ENCODE measurements at regions not wholly inside any gene's neighbourhood (a gene's known extent, or its start where the extent isn't known, plus 50 kb on each side); places are given as distances from the start of the nearest gene placed in this dataset.
"Not testable (repeated sequence)": the region's sequence is repeated elsewhere in the genome, so short reads cannot be mapped to it uniquely, and the experiment has no call there.

DNA sequence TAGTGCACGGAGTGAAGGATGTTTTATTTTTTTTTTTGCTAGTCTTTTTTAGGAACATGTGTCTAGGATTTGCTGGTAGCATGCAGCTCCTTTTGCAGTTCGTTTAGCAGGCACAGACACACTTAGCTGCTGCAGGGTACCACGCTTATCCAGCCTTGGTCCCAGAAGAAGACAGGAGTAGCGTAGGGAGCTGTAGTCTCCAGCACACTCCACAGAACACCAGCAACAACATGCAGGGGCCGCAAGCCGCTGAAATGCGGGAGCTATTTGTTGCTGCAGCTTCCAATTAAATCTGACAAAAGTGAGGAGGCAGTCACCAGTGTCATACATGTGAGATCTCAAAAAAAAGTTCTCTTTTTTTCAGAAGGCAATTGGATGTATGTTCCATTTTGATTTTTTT lies 486.2 kb upstream of the KLF6 start:
- TF ChIP-seq, protein P1, sequence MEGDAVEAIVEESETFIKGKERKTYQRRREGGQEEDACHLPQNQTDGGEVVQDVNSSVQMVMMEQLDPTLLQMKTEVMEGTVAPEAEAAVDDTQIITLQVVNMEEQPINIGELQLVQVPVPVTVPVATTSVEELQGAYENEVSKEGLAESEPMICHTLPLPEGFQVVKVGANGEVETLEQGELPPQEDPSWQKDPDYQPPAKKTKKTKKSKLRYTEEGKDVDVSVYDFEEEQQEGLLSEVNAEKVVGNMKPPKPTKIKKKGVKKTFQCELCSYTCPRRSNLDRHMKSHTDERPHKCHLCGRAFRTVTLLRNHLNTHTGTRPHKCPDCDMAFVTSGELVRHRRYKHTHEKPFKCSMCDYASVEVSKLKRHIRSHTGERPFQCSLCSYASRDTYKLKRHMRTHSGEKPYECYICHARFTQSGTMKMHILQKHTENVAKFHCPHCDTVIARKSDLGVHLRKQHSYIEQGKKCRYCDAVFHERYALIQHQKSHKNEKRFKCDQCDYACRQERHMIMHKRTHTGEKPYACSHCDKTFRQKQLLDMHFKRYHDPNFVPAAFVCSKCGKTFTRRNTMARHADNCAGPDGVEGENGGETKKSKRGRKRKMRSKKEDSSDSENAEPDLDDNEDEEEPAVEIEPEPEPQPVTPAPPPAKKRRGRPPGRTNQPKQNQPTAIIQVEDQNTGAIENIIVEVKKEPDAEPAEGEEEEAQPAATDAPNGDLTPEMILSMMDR (conservative IDR thresholded peaks at IDR 0.05; ENCODE audit: low read depth, low read length): no peak
- DNase-seq (ENCODE audit: low read depth): no peak

DNA sequence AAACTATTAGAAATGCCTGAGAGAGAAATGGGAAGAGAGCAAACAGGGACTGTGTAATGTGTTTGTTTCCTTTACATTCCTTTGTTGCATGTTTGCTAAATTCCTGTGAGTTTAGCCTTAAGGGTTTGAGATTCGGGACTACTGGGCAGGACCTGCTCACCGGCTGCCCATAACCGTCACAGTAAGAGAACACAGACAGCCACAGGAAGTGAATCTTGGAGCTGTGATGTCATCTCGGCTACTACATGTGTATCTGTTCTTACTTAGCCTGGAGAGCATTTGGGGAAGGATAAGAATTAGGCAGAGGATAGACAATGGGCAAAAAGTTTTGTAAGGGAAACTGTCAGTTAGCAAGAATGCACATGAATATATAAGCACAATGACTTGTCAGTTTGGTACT lies 485.1 kb upstream of the KLF6 start:
- TF ChIP-seq, protein P1 (conservative IDR thresholded peaks at IDR 0.05; ENCODE audit: low read depth, low read length): no peak
- no peak overlapping the region for H3K4me3 ChIP-seq (ENCODE audit: low read depth, low read length)
- DNase-seq (ENCODE audit: low read depth): no peak

More for the DNA sequence above, 486.2 kb upstream of the KLF6 start:
- no peak overlapping the region for H3K4me3 ChIP-seq (ENCODE audit: low read depth, low read length)

DNA sequence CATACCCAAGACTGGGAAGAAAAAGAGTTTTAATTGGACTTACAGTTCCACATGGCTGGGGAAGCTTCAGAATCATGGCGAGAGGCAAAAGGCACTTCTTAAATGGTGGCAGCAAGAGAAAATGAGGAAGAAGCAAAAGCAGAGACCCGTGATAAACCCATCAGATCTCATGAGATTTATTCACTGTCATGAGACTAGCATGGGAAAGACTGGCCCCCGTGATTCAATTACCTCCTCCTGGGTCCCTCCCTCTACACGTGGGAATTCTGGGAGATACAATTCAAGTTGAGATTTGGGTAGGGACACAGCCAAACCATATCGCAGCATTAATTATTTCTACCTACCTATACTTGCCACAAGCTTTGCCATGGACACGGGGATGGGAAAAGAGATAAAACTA lies 483.5 kb upstream of the KLF6 start:
- not testable (repeated sequence) for DNase-seq (ENCODE audit: low read depth); H3K4me3 ChIP-seq (ENCODE audit: low read depth, low read length)

DNA sequence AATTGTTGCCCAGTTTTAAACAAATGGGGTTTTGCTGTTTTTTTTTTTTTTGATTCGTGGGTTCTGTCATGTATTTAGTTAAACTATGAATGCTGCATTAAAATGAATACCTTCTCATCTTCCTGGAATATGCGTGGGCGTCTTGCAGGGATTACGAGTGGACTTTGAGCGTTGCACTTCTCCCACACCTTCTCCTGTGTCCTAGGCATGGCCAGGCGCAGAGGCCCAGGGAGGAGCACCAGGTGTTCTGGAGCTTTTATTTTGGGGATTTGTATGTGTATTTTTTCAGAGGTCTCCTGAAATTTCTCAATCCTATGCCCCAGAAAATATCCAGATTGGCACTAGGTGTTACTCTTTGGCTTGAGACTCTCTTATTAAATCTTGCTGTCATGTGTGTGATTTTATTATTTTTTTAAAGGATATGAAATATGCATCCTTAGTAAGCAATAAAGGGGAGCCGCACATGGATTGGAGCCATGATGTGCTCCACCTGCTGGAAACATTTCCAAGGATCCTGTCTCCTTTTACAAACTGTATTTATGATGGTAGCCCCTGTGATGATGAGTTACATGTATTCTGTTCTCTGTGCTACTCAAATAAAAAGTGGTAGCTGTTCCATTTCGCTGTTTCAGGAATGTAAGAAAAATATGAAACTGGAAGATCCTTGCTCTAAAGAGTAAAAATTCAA lies 482.2 kb upstream of the KLF6 start:
- DNase-seq (ENCODE audit: low read depth): no peak

DNA sequence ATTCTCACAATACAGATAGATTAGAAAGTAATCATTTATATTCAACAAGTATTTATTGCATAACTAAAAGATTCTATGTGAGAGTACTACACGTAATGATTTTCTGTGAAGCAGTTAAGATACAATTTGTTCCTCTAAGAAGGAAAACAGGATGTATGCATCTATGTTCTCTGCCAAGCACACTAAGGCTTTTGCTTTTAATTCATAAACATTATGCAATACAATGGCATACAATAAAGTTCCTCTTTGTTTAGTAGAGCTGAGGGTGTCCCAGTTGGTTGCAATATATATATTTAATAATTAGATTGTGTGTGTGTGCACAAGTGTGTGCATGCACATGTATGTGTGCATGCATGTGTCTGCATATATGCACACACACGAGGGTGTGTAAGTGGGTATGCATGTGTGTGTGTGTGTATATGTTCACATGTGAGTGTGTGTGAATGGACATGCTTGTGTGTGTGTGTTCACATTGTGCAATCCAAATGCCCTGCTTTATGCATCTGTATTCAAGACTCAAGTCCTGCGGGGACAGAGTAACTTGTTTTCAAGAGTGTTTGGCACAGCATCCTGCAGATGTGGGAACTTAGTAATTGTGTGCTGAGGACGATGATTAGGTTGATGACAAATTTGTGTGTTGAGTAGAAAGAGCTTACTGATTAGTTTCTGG lies 481.5 kb upstream of the KLF6 start:
- H3K4me3 ChIP-seq (ENCODE audit: low read depth, low read length): no peak overlapping the region
- DNase-seq (ENCODE audit: low read depth): no peak
- TF ChIP-seq, protein P1 (conservative IDR thresholded peaks at IDR 0.05; ENCODE audit: low read depth, low read length): no peak

More for the DNA sequence above, 482.2 kb upstream of the KLF6 start:
- no peak overlapping the region for H3K4me3 ChIP-seq (ENCODE audit: low read depth, low read length)
- TF ChIP-seq, protein P1 (conservative IDR thresholded peaks at IDR 0.05; ENCODE audit: low read depth, low read length): peak; percentile 51

DNA sequence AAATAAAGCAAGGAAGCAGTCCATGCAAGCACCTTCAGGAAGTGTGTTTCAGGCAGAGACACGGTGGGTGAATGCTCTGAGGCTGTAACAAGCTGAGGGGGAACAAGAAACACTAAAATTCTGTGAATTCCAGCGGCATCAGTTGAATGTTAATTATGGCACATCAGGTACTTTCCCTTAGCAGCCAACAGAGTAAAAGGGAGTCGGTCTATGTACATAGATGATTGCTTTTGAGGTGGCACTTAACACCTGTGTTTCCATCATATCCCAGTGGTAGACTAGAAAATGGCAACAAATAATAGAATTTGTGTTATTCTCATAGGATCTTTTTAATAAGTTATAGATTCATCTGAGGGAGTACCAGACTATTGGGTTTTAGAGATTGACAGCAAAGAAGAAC lies 481.0 kb upstream of the KLF6 start:
- DNase-seq (ENCODE audit: low read depth): no peak
- TF ChIP-seq, protein P1 (conservative IDR thresholded peaks at IDR 0.05; ENCODE audit: low read depth, low read length): no peak
- no peak overlapping the region for H3K4me3 ChIP-seq (ENCODE audit: low read depth, low read length)

DNA sequence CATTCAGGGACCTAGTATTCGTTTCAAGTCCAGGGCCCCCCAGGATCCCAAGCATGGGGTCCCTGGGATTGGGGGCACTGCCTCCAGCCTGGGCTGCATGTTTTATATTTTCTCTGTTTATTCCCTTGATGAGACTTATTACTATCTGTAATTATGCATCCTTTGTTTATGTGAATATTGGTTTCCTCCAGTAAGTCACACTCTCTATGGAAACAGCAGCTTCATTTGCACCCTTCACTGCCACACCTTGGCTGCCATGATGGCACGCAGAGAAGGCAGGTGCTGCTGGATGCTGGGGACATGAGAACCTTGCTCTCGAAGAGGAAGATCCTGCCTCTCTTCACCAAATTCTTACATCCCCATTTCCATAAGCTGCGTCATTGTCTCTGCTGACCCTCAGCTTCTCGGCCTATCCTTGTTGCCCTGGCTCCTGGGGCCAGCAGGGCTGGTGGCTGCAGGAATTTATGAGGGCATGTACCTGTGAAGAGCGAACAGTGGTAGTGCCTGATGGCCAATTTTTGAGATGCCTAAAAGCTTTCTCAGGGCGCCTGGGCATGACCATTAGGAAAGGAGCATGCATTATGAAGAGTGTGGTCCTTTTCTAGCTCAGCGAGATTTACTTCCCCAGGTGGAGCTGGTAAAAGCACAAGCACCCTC lies 479.3 kb upstream of the KLF6 start:
- TF ChIP-seq, protein P1 (conservative IDR thresholded peaks at IDR 0.05; ENCODE audit: low read depth, low read length): no peak
- H3K4me3 ChIP-seq (ENCODE audit: low read depth, low read length): no peak overlapping the region
- DNase-seq (ENCODE audit: low read depth): no peak
